NT2/D1 (cell line): ENCODE measurements at regions not wholly inside any gene's neighbourhood (a gene's known extent, or its start where the extent isn't known, plus 50 kb on each side); places are given as distances from the start of the nearest gene placed in this dataset.

Experiments
- SUZ12 ChIP-seq: IDR thresholded peaks from 2 replicates; pipeline ENCODE4 v1.6.1; 2011; ENCODE audit not compliant: insufficient read length, insufficient read depth; ENCODE audit errors: extremely low read depth
- YY1 ChIP-seq: IDR thresholded peaks from 2 replicates; pipeline ENCODE4 v1.6.1; 2011; ENCODE audit not compliant: insufficient read length, insufficient read depth
- ZNF274 ChIP-seq: IDR thresholded peaks from 2 replicates; pipeline ENCODE4 v1.6.1; 2011; ENCODE audit warnings: mild to moderate bottlenecking, low read depth, low read length

DNA sequence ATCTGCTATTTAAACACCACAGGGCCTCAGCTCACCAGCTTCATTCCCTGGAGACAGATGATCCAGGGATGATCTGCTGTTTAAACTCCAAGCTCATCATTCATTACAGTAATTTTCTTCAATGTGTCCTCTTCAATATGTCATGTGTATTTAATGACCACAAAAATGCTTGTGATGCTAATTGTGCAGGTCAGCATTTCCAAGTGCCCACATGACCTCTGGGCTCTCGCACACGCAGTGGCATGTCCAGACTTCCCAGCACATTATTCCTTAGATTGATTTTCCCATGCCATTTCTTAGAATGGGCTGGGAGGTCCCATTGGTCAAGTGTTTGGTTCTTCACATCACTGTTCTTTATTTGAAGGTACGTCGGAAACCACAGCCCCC, 434.4 kb downstream of the HAO1 start:
- no peak for TF ChIP-seq SUZ12
- TF ChIP-seq ZNF274: no peak
- TF ChIP-seq YY1: no peak
